ENCODE measurements at regions not wholly inside any gene's neighbourhood (a gene's known extent, or its start where the extent isn't known, plus 50 kb on each side); places are given as distances from the start of the nearest gene placed in this dataset.

- no peak for TF ChIP-seq POLR2A (IDR thresholded peaks at IDR 0.05)
- no peak for TF ChIP-seq CTCF (IDR thresholded peaks at IDR 0.05)
These were observed 164.2 kb downstream of the FGF1 start for GRCh38 chr5:142521706-142522105.

All from lower leg skin (tissue), 3 donors.